ENCODE measurements at regions not wholly inside any gene's neighbourhood (a gene's known extent, or its start where the extent isn't known, plus 50 kb on each side); places are given as distances from the start of the nearest gene placed in this dataset.

DNA sequence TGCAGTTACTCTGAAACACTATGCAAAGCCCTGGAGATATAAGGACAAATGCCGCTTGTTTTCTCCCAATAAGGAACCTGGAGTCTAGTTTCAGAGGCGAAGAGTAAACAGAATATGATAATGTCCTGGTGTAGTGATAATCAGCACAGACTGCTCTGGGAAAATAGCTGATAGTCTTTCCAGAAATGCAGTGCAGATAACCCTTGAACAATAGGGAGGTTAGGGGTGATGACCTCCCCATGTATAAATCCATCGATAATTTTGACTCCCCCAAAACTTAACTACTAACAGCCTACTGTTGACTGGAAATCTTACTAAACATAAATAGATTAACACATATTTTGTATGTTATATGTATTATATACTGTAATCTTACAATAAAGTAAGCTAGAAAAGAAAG is 1280.9 kb upstream of the TENM3 start:
- H3K27me3 ChIP-seq (ENCODE audit: control insufficient read depth, insufficient read depth, low read length) = no peaks in the 10 kb centered on the region
- H3K4me1 ChIP-seq (ENCODE audit: control insufficient read depth, insufficient read depth, low read length) = no peaks in the 10 kb centered on the region
- no peak for DNase-seq
- H3K4me3 ChIP-seq (ENCODE audit: low read length) = no peak overlapping the region
- 94% methylated on average over 2 of the region's 3 CpGs for WGBS (ENCODE audit: insufficient coverage)
- no peak overlapping the region for H3K27ac ChIP-seq (ENCODE audit: low read length)
- no peaks in the 10 kb centered on the region for H3K36me3 ChIP-seq (ENCODE audit: control insufficient read depth, insufficient read depth, low read length)
- H3K9me3 ChIP-seq (replicated peaks; ENCODE audit: control insufficient read depth, low read depth, low read length) = no peaks in the 10 kb centered on the region

DNA sequence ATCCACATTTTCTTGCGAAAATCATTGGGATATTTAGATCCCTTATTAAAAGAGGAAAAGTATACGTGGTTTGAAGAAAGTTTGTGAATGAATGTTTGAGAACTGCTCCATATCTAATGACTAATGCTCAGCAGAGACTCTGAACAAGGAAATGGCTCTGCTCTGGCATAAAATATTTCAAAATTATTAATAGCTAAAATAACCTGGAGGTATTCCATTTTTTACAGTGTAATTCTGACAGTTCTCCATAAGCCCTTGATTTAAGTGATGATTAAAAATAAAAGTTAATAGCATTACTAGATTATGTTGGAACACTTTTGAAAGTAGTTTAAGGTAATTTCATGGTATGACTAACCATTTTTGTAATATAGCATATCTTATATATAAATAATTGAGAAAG is 1276.9 kb upstream of the TENM3 start:
- DNase-seq = no peak
- Histone ChIP-seq H3K27ac (ENCODE audit: low read length) (no peak overlapping the region), H3K36me3 (ENCODE audit: control insufficient read depth, insufficient read depth, low read length) (no peaks in the 10 kb centered on the region), H3K4me3 (ENCODE audit: low read length) (no peak overlapping the region), H3K27me3 (ENCODE audit: control insufficient read depth, insufficient read depth, low read length) (no peaks in the 10 kb centered on the region), H3K9me3 (replicated peaks; ENCODE audit: control insufficient read depth, low read depth, low read length) (no peaks in the 10 kb centered on the region), H3K4me1 (ENCODE audit: control insufficient read depth, insufficient read depth, low read length) (no peaks in the 10 kb centered on the region)
- no CpG with 5 or more reads among the region's 2 CpGs for WGBS (ENCODE audit: insufficient coverage)

DNA sequence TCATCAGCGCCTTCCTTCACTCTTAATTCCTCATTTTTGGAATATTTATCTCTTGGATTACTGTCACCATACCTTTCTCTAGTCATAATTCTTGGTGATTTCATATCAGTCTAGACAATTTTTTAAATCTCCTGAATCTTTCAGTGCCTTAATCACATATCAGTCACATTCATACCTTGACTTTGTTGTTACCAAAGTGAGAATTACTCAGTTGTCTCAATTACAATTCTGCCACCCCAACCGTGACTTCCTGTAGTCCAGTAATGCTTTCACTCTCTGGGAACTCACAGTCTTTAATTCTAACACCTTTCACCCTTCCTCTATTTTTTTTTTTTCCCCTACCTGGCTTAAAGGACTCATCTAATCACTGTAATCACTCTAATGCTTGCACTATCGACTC is 1275.3 kb upstream of the TENM3 start:
- DNase-seq = no peak
- H3K27ac ChIP-seq (ENCODE audit: low read length) = no peak overlapping the region
- no peaks in the 10 kb centered on the region for H3K4me1 ChIP-seq (ENCODE audit: control insufficient read depth, insufficient read depth, low read length)
- H3K9me3 ChIP-seq (replicated peaks; ENCODE audit: control insufficient read depth, low read depth, low read length) = no peaks in the 10 kb centered on the region
- no peaks in the 10 kb centered on the region for H3K27me3 ChIP-seq (ENCODE audit: control insufficient read depth, insufficient read depth, low read length)
- no peak overlapping the region for H3K4me3 ChIP-seq (ENCODE audit: low read length)
- no peaks in the 10 kb centered on the region for H3K36me3 ChIP-seq (ENCODE audit: control insufficient read depth, insufficient read depth, low read length)
- WGBS (ENCODE audit: insufficient coverage) = 68% methylated on average over 2 of the region's 3 CpGs

DNA sequence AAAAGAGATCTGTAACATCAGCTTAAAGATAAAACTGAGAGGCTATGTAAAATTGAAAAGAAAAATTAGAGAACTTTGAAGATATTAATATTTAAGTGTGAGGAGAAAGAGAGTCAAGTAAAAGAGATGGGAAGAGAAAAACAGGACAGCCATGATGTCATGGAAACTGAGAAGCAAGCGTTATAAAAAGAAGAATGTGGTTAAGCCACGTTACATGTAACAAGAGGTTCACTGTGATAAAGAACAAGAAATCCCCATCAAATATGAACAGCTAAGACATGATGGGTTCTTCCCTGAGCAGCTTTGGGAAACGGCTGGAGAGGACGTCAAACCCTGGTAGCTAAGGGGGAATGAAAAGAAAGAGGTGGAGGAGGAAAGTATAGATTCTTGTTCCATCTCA is 1269.3 kb upstream of the TENM3 start:
- no CpG with 5 or more reads among the region's 4 CpGs for WGBS (ENCODE audit: insufficient coverage)

DNA sequence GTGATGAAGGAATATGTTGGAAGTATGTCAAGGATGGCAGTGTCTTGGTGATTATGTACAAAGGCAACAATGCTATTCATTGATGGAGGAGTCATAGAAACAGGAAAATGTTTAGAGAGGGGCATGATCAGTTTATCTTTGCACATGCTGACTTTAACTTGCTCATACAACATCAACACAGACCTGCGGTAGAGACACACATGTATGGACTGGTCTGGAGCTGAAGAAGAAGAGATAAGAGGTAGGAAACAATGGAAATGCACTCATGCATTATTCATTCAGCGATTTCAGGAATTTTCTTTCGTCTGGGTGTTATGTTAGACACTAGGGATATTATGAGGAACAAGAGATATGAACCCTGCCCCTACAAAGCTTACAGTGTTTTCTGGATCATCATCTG is 1252.3 kb upstream of the TENM3 start:
- Histone ChIP-seq H3K27me3 (ENCODE audit: control insufficient read depth, insufficient read depth, low read length) (no peaks in the 10 kb centered on the region), H3K4me1 (ENCODE audit: control insufficient read depth, insufficient read depth, low read length) (no peaks in the 10 kb centered on the region), H3K4me3 (ENCODE audit: low read length) (no peak overlapping the region), H3K27ac (ENCODE audit: low read length) (no peak overlapping the region), H3K9me3 (replicated peaks; ENCODE audit: control insufficient read depth, low read depth, low read length) (no peaks in the 10 kb centered on the region), H3K36me3 (ENCODE audit: control insufficient read depth, insufficient read depth, low read length) (no peaks in the 10 kb centered on the region)
- no peak for DNase-seq
- 100% methylated on average over 1 of the region's 3 CpGs for WGBS (ENCODE audit: insufficient coverage)

More for the DNA sequence above, 1269.3 kb upstream of the TENM3 start:
- no peaks in the 10 kb centered on the region for H3K36me3 ChIP-seq (ENCODE audit: control insufficient read depth, insufficient read depth, low read length)
- no peaks in the 10 kb centered on the region for H3K9me3 ChIP-seq (replicated peaks; ENCODE audit: control insufficient read depth, low read depth, low read length)
- H3K4me1 ChIP-seq (ENCODE audit: control insufficient read depth, insufficient read depth, low read length) = no peaks in the 10 kb centered on the region
- H3K27ac ChIP-seq (ENCODE audit: low read length) = no peak overlapping the region
- H3K27me3 ChIP-seq (ENCODE audit: control insufficient read depth, insufficient read depth, low read length) = no peaks in the 10 kb centered on the region
- DNase-seq = no peak
- no peak overlapping the region for H3K4me3 ChIP-seq (ENCODE audit: low read length)

DNA sequence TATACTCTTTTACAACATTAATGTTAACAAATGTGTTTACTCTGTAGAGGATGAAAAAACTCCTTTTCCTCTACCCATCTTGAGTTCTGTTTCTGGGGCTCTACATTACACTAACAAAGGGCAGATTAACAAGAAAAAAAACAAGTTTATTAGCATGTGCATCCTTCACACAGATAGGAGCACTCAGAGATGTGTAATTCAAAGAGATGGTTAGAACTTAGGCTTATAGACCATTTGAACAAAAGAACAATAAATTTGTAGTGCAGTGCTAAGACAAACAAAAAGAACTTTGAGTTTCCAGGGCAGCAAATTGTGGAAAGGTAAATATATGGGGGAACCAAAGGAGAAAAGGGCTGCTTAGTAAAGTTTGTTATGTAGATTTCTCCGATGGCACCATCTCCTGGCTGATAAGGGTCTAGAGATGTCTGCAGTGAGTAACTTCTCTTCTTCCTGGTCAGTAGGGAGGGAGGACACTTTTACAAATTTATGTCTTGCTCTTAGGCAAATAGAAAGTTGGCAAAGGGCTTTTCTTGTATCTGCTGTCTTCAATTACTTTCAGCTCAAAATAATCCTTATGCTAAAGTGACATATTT is 1249.9 kb upstream of the TENM3 start:
- no peaks in the 10 kb centered on the region for H3K36me3 ChIP-seq (ENCODE audit: control insufficient read depth, insufficient read depth, low read length)
- no peaks in the 10 kb centered on the region for H3K4me1 ChIP-seq (ENCODE audit: control insufficient read depth, insufficient read depth, low read length)
- no peak overlapping the region for H3K4me3 ChIP-seq (ENCODE audit: low read length)
- no CpG with 5 or more reads among the region's 1 CpG for WGBS (ENCODE audit: insufficient coverage)
- no peaks in the 10 kb centered on the region for H3K9me3 ChIP-seq (replicated peaks; ENCODE audit: control insufficient read depth, low read depth, low read length)
- no peak for DNase-seq
- H3K27ac ChIP-seq (ENCODE audit: low read length) = no peak overlapping the region
- no peaks in the 10 kb centered on the region for H3K27me3 ChIP-seq (ENCODE audit: control insufficient read depth, insufficient read depth, low read length)

DNA sequence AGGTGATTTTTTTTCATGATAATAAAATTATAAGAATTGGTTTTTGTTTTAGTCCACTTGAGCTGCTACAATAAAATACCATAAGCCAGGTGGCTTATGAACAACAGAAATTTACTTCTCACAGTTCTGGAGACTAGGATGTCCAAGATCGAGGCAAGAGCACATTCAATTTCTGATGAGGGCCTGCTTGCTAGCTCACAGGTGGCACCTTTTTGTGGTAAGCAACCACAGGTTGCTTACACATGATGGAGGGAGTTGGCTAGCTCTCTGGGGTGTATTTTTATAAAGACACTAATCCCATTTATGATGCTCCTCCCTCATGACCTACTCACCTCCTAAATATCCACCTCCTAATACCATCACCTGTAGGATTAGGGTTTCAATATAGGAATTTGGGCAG is 1248.5 kb upstream of the TENM3 start:
- Histone ChIP-seq H3K4me1 (ENCODE audit: control insufficient read depth, insufficient read depth, low read length) (no peaks in the 10 kb centered on the region), H3K27me3 (ENCODE audit: control insufficient read depth, insufficient read depth, low read length) (no peaks in the 10 kb centered on the region), H3K9me3 (replicated peaks; ENCODE audit: control insufficient read depth, low read depth, low read length) (no peaks in the 10 kb centered on the region), H3K36me3 (ENCODE audit: control insufficient read depth, insufficient read depth, low read length) (no peaks in the 10 kb centered on the region), H3K27ac (ENCODE audit: low read length) (no peak overlapping the region), H3K4me3 (ENCODE audit: low read length) (no peak overlapping the region)
- no CpG with 5 or more reads among the region's 1 CpG for WGBS (ENCODE audit: insufficient coverage)
- no peak for DNase-seq

DNA sequence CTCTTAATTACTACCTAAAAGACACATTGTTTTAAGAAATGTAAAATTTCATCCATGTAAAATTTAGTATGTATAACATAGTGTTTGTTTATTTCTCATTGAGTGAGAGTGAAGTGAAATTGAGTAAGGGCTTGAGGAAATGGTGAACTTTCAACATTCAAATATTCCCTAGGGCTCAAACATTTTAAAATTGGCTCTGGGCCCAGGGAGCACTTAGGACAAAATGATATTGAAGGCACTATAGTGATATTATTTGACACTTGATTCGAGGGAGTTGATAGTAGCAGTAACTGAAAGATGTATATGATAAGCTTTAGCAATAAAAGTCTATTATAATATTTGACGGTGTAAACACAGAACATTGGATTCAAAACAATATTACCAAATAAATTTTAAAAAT is 1244.0 kb upstream of the TENM3 start:
- Histone ChIP-seq H3K36me3 (ENCODE audit: control insufficient read depth, insufficient read depth, low read length) (no peaks in the 10 kb centered on the region), H3K4me3 (ENCODE audit: low read length) (no peak overlapping the region), H3K27me3 (ENCODE audit: control insufficient read depth, insufficient read depth, low read length) (no peaks in the 10 kb centered on the region), H3K9me3 (replicated peaks; ENCODE audit: control insufficient read depth, low read depth, low read length) (no peaks in the 10 kb centered on the region), H3K27ac (ENCODE audit: low read length) (no peak overlapping the region), H3K4me1 (ENCODE audit: control insufficient read depth, insufficient read depth, low read length) (no peaks in the 10 kb centered on the region)
- WGBS (ENCODE audit: insufficient coverage) = no CpG with 5 or more reads among the region's 2 CpGs
- DNase-seq = no peak

DNA sequence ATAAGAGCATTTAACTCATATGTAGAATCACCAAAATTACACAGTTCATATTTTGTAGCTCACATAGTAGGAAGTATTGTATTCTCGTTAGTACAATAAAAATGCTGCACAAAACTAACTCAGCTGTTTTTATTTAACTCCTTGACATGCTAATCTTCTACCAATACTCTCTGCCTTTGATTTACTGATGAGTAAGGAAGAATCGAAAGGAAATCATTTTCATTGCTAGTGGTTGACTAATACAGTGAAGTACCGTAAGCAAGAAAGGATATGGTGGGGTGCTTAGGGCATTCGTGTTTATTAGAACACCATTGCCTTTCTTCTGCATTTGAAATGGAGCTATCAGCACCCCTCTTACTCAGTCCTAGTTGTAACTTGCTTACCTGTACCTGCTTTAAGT is 1239.1 kb upstream of the TENM3 start:
- no peaks in the 10 kb centered on the region for H3K27me3 ChIP-seq (ENCODE audit: control insufficient read depth, insufficient read depth, low read length)
- no peak for DNase-seq
- H3K36me3 ChIP-seq (ENCODE audit: control insufficient read depth, insufficient read depth, low read length) = no peaks in the 10 kb centered on the region

DNA sequence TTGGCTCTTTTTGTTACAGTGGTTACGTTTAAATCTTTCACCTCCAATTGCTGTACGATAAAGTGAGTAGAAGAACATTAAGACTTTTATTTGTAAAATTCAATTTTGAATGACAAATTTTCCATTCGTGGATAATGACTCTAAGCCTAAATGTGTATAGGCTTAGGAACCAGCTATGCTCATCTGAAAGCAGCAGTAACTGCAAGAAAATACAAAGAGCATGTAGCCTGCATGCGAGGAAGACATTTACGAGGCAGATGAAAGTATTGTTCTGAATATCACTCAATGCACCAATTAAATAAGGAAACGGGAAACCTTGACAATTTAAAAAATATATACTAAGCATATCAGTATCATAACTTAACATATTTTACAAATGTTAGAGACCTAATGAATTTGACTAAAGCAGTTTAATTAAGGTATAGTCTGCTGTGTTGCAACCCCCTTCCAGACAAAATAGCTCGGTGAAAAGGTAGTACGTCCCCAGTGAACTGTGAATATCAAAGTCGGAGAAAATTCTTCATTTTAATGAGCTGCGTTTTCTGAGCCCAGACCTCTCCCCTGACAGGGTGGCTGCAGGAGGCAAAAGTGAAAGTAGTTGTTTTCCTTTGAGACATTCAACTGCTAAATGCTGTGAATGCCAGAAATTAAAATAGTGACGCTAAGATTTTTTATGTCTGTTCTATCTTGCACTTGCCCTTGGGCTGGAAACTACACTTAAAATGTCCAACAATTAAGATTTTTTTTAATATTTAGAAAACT is 1236.5 kb upstream of the TENM3 start:
- Histone ChIP-seq H3K27ac (ENCODE audit: low read length) (no peak overlapping the region), H3K27me3 (ENCODE audit: control insufficient read depth, insufficient read depth, low read length) (no peaks in the 10 kb centered on the region), H3K36me3 (ENCODE audit: control insufficient read depth, insufficient read depth, low read length) (no peaks in the 10 kb centered on the region), H3K9me3 (replicated peaks; ENCODE audit: control insufficient read depth, low read depth, low read length) (no peaks in the 10 kb centered on the region), H3K4me1 (ENCODE audit: control insufficient read depth, insufficient read depth, low read length) (no peaks in the 10 kb centered on the region), H3K4me3 (ENCODE audit: low read length) (no peak overlapping the region)
- peak; percentile 39 for DNase-seq
- WGBS (ENCODE audit: insufficient coverage) = no CpG with 5 or more reads among the region's 11 CpGs

More for the DNA sequence above, 1239.1 kb upstream of the TENM3 start:
- no CpG with 5 or more reads among the region's 4 CpGs for WGBS (ENCODE audit: insufficient coverage)
- Histone ChIP-seq H3K4me1 (ENCODE audit: control insufficient read depth, insufficient read depth, low read length) (no peaks in the 10 kb centered on the region), H3K4me3 (ENCODE audit: low read length) (no peak overlapping the region), H3K9me3 (replicated peaks; ENCODE audit: control insufficient read depth, low read depth, low read length) (no peaks in the 10 kb centered on the region), H3K27ac (ENCODE audit: low read length) (no peak overlapping the region)

All from muscle of leg (tissue), 3 donors.